ENCODE measurements at regions not wholly inside any gene's neighbourhood (a gene's known extent, or its start where the extent isn't known, plus 50 kb on each side); places are given as distances from the start of the nearest gene placed in this dataset.

GRCh38 chr6:9745476-9745875, 669.4 kb downstream of the TFAP2A start:
- Histone ChIP-seq H3K27me3 (ENCODE audit: control insufficient read depth, insufficient read depth, low read length) (no peaks in the 10 kb centered on the region), H3K27ac (ENCODE audit: low read length) (no peak overlapping the region), H3K9me3 (ENCODE audit: control insufficient read depth, insufficient read depth, low read depth, low read length) (no peaks in the 10 kb centered on the region), H3K36me3 (ENCODE audit: control insufficient read depth, insufficient read depth, low read length) (no peaks in the 10 kb centered on the region), H3K4me1 (ENCODE audit: control insufficient read depth, insufficient read depth, low read length) (no peaks in the 10 kb centered on the region), H3K4me3 (ENCODE audit: low read depth in 2 of 2, low read length in 2 of 2) (no peak overlapping the region)
- ChIA-PET CTCF (no interaction called here), POLR2A (no interaction called here)
- DNase-seq (ENCODE audit: low read depth, low spot score) (no peak), ATAC-seq (no peak)
- TF ChIP-seq CTCF (IDR thresholded peaks at IDR 0.05) (no peak), SIN3A (IDR thresholded peaks at IDR 0.05; ENCODE audit: borderline replicate concordance, insufficient read depth, low read depth, low read length) (no peak), TCF7L2 (IDR thresholded peaks at IDR 0.05; ENCODE audit: low read depth, low read length) (no peak), REST (IDR thresholded peaks at IDR 0.05; ENCODE audit: insufficient read depth in 1 of 2, low read depth in 2 of 2, low read length in 1 of 2) (no peak), POLR2AphosphoS5 (IDR thresholded peaks at IDR 0.05; ENCODE audit: low read depth, low read length) (no peak)
- in situ Hi-C loops (cut with HindIII; ENCODE audit: low pct_unique_long_range_greater_than_20kb, low sequenced_read_pairs) (no loop called here), intact Hi-C loops (cut with micrococcal nuclease; ENCODE audit: unreplicated experiment) (no loop called here)
- BruUV-seq (replicated peaks) = no TSS peak

- POLR2A ChIA-PET = no interaction called here
- TF ChIP-seq POLR2AphosphoS5 (IDR thresholded peaks at IDR 0.05; ENCODE audit: low read depth, low read length) (no peak), SIN3A (IDR thresholded peaks at IDR 0.05; ENCODE audit: borderline replicate concordance, insufficient read depth, low read depth, low read length) (no peak), TCF7L2 (IDR thresholded peaks at IDR 0.05; ENCODE audit: low read depth, low read length) (no peak), CTCF (IDR thresholded peaks at IDR 0.05) (no peak), REST (IDR thresholded peaks at IDR 0.05; ENCODE audit: insufficient read depth in 1 of 2, low read depth in 2 of 2, low read length in 1 of 2) (no peak)
- no peaks in the 10 kb centered on the region for H3K4me1 ChIP-seq (ENCODE audit: control insufficient read depth, insufficient read depth, low read length)
- H3K27me3 ChIP-seq (ENCODE audit: control insufficient read depth, insufficient read depth, low read length) = no peaks in the 10 kb centered on the region
- H3K9me3 ChIP-seq (ENCODE audit: control insufficient read depth, insufficient read depth, low read depth, low read length) = no peaks in the 10 kb centered on the region
- in situ Hi-C loops (cut with HindIII; ENCODE audit: low pct_unique_long_range_greater_than_20kb, low sequenced_read_pairs) = no loop called here
- no peak overlapping the region for H3K27ac ChIP-seq (ENCODE audit: low read length)
- no TSS peak for BruUV-seq (replicated peaks)
- CTCF ChIA-PET = no interaction called here
- intact Hi-C loops (cut with micrococcal nuclease; ENCODE audit: unreplicated experiment) = no loop called here
- no peak for ATAC-seq
- H3K36me3 ChIP-seq (ENCODE audit: control insufficient read depth, insufficient read depth, low read length) = no peaks in the 10 kb centered on the region
- no peak overlapping the region for H3K4me3 ChIP-seq (ENCODE audit: low read depth in 2 of 2, low read length in 2 of 2)
- DNase-seq (ENCODE audit: low read depth, low spot score) = no peak
These were observed 670.8 kb downstream of the TFAP2A start for GRCh38 chr6:9744119-9744518.

All from Panc1 (cell line).